Neural progenitor cell (in vitro differentiated cells): ENCODE measurements at regions not wholly inside any gene's neighbourhood (a gene's known extent, or its start where the extent isn't known, plus 50 kb on each side); places are given as distances from the start of the nearest gene placed in this dataset.

ENCODE experiments used
- DNase-seq: peaks from one replicate; pipeline ENCODE4 v3.0.0-alpha.2; 2016; ENCODE audit warnings: low spot score
- H2AFZ ChIP-seq: fragments of 200-600 bp; sonication (generic); replicated peaks from 2 replicates; pipeline ENCODE4 v1.6.1; 2016; ENCODE audit warnings: antibody characterized with exemption
- H3F3A ChIP-seq: fragments of 200-600 bp; sonication (generic); 2 replicates; pipeline ENCODE4 v1.6.1; 2016; ENCODE audit warnings: antibody characterized with exemption, low read depth
- H3K27ac ChIP-seq: fragments of 200-600 bp; sonication (generic); 2 replicates; pipeline ENCODE4 v1.5.1; 2016; ENCODE audit warnings: mild to moderate bottlenecking
- H3K27me3 ChIP-seq: fragments of 200-600 bp; sonication (generic); 2 replicates; pipeline ENCODE4 v1.6.1; 2016; ENCODE audit warnings: mild to moderate bottlenecking, moderate library complexity
- H3K36me3 ChIP-seq: fragments of 200-600 bp; sonication (generic); 2 replicates; pipeline ENCODE4 v1.5.1; 2016
- H3K4me1 ChIP-seq: fragments of 200-600 bp; sonication (generic); 2 replicates; pipeline ENCODE4 v1.6.1; 2016; ENCODE audit warnings: mixed run types
- H3K4me2 ChIP-seq: fragments of 200-600 bp; sonication (generic); 2 replicates; pipeline ENCODE4 v1.6.1; 2016
- H3K4me3 ChIP-seq: fragments of 200-600 bp; sonication (generic); 2 replicates; pipeline ENCODE4 v1.5.1; 2016
- H3K79me2 ChIP-seq: fragments of 200-600 bp; sonication (generic); 2 replicates; pipeline ENCODE4 v1.6.1; 2016; ENCODE audit warnings: low read depth
- H3K9ac ChIP-seq: fragments of 200-600 bp; sonication (generic); 2 replicates; pipeline ENCODE4 v1.6.1; 2016
- H3K9me3 ChIP-seq: fragments of 200-600 bp; sonication (generic); 2 replicates; pipeline ENCODE4 v1.5.1; 2016; ENCODE audit warnings: low read depth
- H4K20me1 ChIP-seq: fragments of 200-600 bp; sonication (generic); 2 replicates; pipeline ENCODE4 v1.6.1; 2016; ENCODE audit warnings: low read depth
- H3K27ac Mint-ChIP-seq: 3 replicates; pipeline ENCODE4 v1.8.0; 2021; ENCODE audit warnings: mixed read lengths
- H3K27me3 Mint-ChIP-seq: 2 replicates; pipeline ENCODE4 v1.8.0; 2022; ENCODE audit warnings: low read depth, mild to moderate bottlenecking, inconsistent platforms, moderate library complexity, mixed read lengths; ENCODE audit not compliant: insufficient read depth
- H3K36me3 Mint-ChIP-seq: 3 replicates; pipeline ENCODE4 v1.8.0; 2021; ENCODE audit warnings: mixed read lengths
- H3K4me1 Mint-ChIP-seq: 3 replicates; pipeline ENCODE4 v1.8.0; 2021; ENCODE audit warnings: mixed read lengths
- H3K4me3 Mint-ChIP-seq: 3 replicates; pipeline ENCODE4 v1.8.0; 2021; ENCODE audit warnings: mild to moderate bottlenecking, moderate library complexity, mixed read lengths
- H3K9me3 Mint-ChIP-seq: 3 replicates; pipeline ENCODE4 v1.8.0; 2020; ENCODE audit warnings: mixed read lengths
- CTCF ChIP-seq: fragments of 200-600 bp; sonication (generic); IDR thresholded peaks from 2 replicates; pipeline ENCODE4 v1.5.1; 2017; ENCODE audit warnings: antibody characterized with exemption, mild to moderate bottlenecking
- EZH2 ChIP-seq: fragments of 200-600 bp; sonication (generic); IDR thresholded peaks from 2 replicates; pipeline ENCODE4 v1.6.1; 2017; ENCODE audit warnings: antibody characterized with exemption, mild to moderate bottlenecking, moderate library complexity
- EZH2phosphoT487 ChIP-seq: fragments of 200-600 bp; sonication (generic); IDR thresholded peaks from 2 replicates; pipeline ENCODE4 v1.6.1; 2017; ENCODE audit warnings: antibody characterized with exemption

GRCh38 chr4:138907174-138907573 lies 108.4 kb upstream of the NOCT start:
- Histone ChIP-seq H4K20me1 (no peaks in the 10 kb centered on the region), H3K36me3 (no peaks in the 10 kb centered on the region), H3K9me3 (no peaks in the 10 kb centered on the region), H3K4me1 (peaks cover 15% of the 10 kb centered on the region), H3K79me2 (no peaks in the 10 kb centered on the region), H3K9ac (no peak overlapping the region), H3K27ac (no peak overlapping the region), H3F3A (peaks cover 8% of the 10 kb centered on the region), H2AFZ (no peak overlapping the region), H3K4me2 (no peak overlapping the region), H3K4me3 (no peak overlapping the region), H3K27me3 (peaks cover 50% of the 10 kb centered on the region)
- Mint-ChIP-seq H3K27me3 (peaks cover 4% of the 10 kb centered on the region), H3K4me1 (peaks cover 28% of the 10 kb centered on the region), H3K4me3 (no peak overlapping the region), H3K27ac (no peak overlapping the region), H3K36me3 (no peaks in the 10 kb centered on the region), H3K9me3 (peaks cover 2% of the 10 kb centered on the region)
- no peak for DNase-seq
- TF ChIP-seq CTCF (no peak), EZH2 (no peak), EZH2phosphoT487 (no peak)

GRCh38 chr4:138904793-138905192 lies 110.8 kb upstream of the NOCT start:
- H3K27ac Mint-ChIP-seq: no peak overlapping the region
- DNase-seq: no peak
- no peaks in the 10 kb centered on the region for H3K36me3 Mint-ChIP-seq
- H3K9me3 ChIP-seq: no peaks in the 10 kb centered on the region
- peaks cover 2% of the 10 kb centered on the region for H3K9me3 Mint-ChIP-seq
- H3K27ac ChIP-seq: no peak overlapping the region
- H4K20me1 ChIP-seq: no peaks in the 10 kb centered on the region
- H3K4me2 ChIP-seq: no peak overlapping the region
- H3K4me1 Mint-ChIP-seq: peaks cover 7% of the 10 kb centered on the region
- no peak overlapping the region for H2AFZ ChIP-seq
- no peaks in the 10 kb centered on the region for H3K79me2 ChIP-seq
- H3K4me3 ChIP-seq: no peak overlapping the region
- H3F3A ChIP-seq: no peaks in the 10 kb centered on the region
- no peak for TF ChIP-seq CTCF
- no peak for TF ChIP-seq EZH2phosphoT487
- TF ChIP-seq EZH2: no peak
- H3K36me3 ChIP-seq: no peaks in the 10 kb centered on the region
- no peak overlapping the region for H3K9ac ChIP-seq
- peaks cover under 1% of the 10 kb centered on the region for H3K4me1 ChIP-seq
- H3K27me3 ChIP-seq: peaks cover 33% of the 10 kb centered on the region
- peaks cover 6% of the 10 kb centered on the region for H3K27me3 Mint-ChIP-seq
- no peak overlapping the region for H3K4me3 Mint-ChIP-seq

GRCh38 chr4:138903185-138903584 lies 112.4 kb upstream of the NOCT start:
- no peak overlapping the region for H3K27ac Mint-ChIP-seq
- peaks cover 2% of the 10 kb centered on the region for H3K9me3 Mint-ChIP-seq
- H3K36me3 ChIP-seq: no peaks in the 10 kb centered on the region
- TF ChIP-seq EZH2 (no peak), EZH2phosphoT487 (no peak), CTCF (no peak)
- no peaks in the 10 kb centered on the region for H3K36me3 Mint-ChIP-seq
- DNase-seq: no peak
- H3K4me1 ChIP-seq: no peaks in the 10 kb centered on the region
- H3K4me3 ChIP-seq: no peak overlapping the region
- H3K27me3 ChIP-seq: peaks cover 17% of the 10 kb centered on the region
- H2AFZ ChIP-seq: no peak overlapping the region
- H3K4me1 Mint-ChIP-seq: peaks cover 6% of the 10 kb centered on the region
- H3F3A ChIP-seq: no peaks in the 10 kb centered on the region
- H3K27me3 Mint-ChIP-seq: peaks cover 2% of the 10 kb centered on the region
- H3K9me3 ChIP-seq: no peaks in the 10 kb centered on the region
- H3K4me3 Mint-ChIP-seq: no peak overlapping the region
- no peak overlapping the region for H3K9ac ChIP-seq
- no peaks in the 10 kb centered on the region for H3K79me2 ChIP-seq
- H3K27ac ChIP-seq: no peak overlapping the region
- no peak overlapping the region for H3K4me2 ChIP-seq
- no peaks in the 10 kb centered on the region for H4K20me1 ChIP-seq
